ENCODE measurements at regions not wholly inside any gene's neighbourhood (a gene's known extent, or its start where the extent isn't known, plus 50 kb on each side); places are given as distances from the start of the nearest gene placed in this dataset.

- H3K79me2 ChIP-seq (ENCODE audit: insufficient read depth, low read length): no peaks in the 10 kb centered on the region
- Mint-ChIP-seq H3K27me3 (ENCODE audit: low read depth, unreplicated experiment) (no peaks in the 10 kb centered on the region), H3K36me3 (ENCODE audit: low read depth, unreplicated experiment) (no peaks in the 10 kb centered on the region), H3K4me1 (ENCODE audit: low read depth, unreplicated experiment) (peaks cover 8% of the 10 kb centered on the region), H3K9me3 (ENCODE audit: unreplicated experiment) (no peaks in the 10 kb centered on the region), H3K27ac (ENCODE audit: unreplicated experiment) (no peak overlapping the region), H3K4me3 (ENCODE audit: unreplicated experiment) (no peak overlapping the region)
- no peaks in the 10 kb centered on the region for H3K9me3 ChIP-seq (ENCODE audit: insufficient read depth, low read depth, low read length)
- no peaks in the 10 kb centered on the region for H4K20me1 ChIP-seq (ENCODE audit: insufficient read depth, low read length)
- no peaks in the 10 kb centered on the region for H3K27me3 ChIP-seq (ENCODE audit: insufficient read depth, low read length)
- no peak for TF ChIP-seq EZH2 (IDR thresholded peaks at IDR 0.05; ENCODE audit: insufficient read depth, low read length)
- TF ChIP-seq CTCF (IDR thresholded peaks at IDR 0.05; ENCODE audit: insufficient read depth, low read depth, low read length): no peak
- H3K4me2 ChIP-seq (ENCODE audit: low read length): no peak overlapping the region
- no peak overlapping the region for H3K27ac ChIP-seq (ENCODE audit: low read depth, low read length)
- FAIRE-seq (no peak), DNase-seq (ENCODE audit: low read depth) (peak; percentile 55)
- no peak overlapping the region for H2AFZ ChIP-seq (ENCODE audit: low read depth, low read length)
- H3K4me1 ChIP-seq (ENCODE audit: insufficient read depth, low read length): no peaks in the 10 kb centered on the region
- H3K4me3 ChIP-seq (ENCODE audit: insufficient read depth, low read depth, low read length): no peak overlapping the region
- H3K9ac ChIP-seq (ENCODE audit: low read length): no peak overlapping the region
- no peaks in the 10 kb centered on the region for H3K36me3 ChIP-seq (ENCODE audit: insufficient read depth, low read length)
Observed at GRCh38 chr11:26806219-26806618, 84.4 kb upstream of the SLC5A12 start.

- Mint-ChIP-seq H3K9me3 (ENCODE audit: unreplicated experiment) (peaks cover 24% of the 10 kb centered on the region), H3K4me1 (ENCODE audit: low read depth, unreplicated experiment) (no peaks in the 10 kb centered on the region), H3K4me3 (ENCODE audit: unreplicated experiment) (no peak overlapping the region), H3K36me3 (ENCODE audit: low read depth, unreplicated experiment) (peaks cover 6% of the 10 kb centered on the region), H3K27me3 (ENCODE audit: low read depth, unreplicated experiment) (no peaks in the 10 kb centered on the region), H3K27ac (ENCODE audit: unreplicated experiment) (no peak overlapping the region)
- no peaks in the 10 kb centered on the region for H4K20me1 ChIP-seq (ENCODE audit: insufficient read depth, low read length)
- H3K9ac ChIP-seq (ENCODE audit: low read length): no peak overlapping the region
- H3K36me3 ChIP-seq (ENCODE audit: insufficient read depth, low read length): no peaks in the 10 kb centered on the region
- H3K4me2 ChIP-seq (ENCODE audit: low read length): no peak overlapping the region
- H3K27ac ChIP-seq (ENCODE audit: low read depth, low read length): no peak overlapping the region
- H2AFZ ChIP-seq (ENCODE audit: low read depth, low read length): no peak overlapping the region
- no peaks in the 10 kb centered on the region for H3K27me3 ChIP-seq (ENCODE audit: insufficient read depth, low read length)
- H3K9me3 ChIP-seq (ENCODE audit: insufficient read depth, low read depth, low read length): peaks cover 6% of the 10 kb centered on the region
- H3K4me3 ChIP-seq (ENCODE audit: insufficient read depth, low read depth, low read length): no peak overlapping the region
- FAIRE-seq (peak; percentile 58), DNase-seq (ENCODE audit: low read depth) (peak; percentile 91)
- H3K79me2 ChIP-seq (ENCODE audit: insufficient read depth, low read length): no peaks in the 10 kb centered on the region
- no peaks in the 10 kb centered on the region for H3K4me1 ChIP-seq (ENCODE audit: insufficient read depth, low read length)
- no peak for TF ChIP-seq CTCF (IDR thresholded peaks at IDR 0.05; ENCODE audit: insufficient read depth, low read depth, low read length)
Observed at GRCh38 chr11:26820739-26821138, 98.9 kb upstream of the SLC5A12 start.

GRCh38 chr11:26823963-26824362 is 102.1 kb upstream of the SLC5A12 start:
- Histone ChIP-seq H3K79me2 (ENCODE audit: insufficient read depth, low read length) (no peaks in the 10 kb centered on the region), H3K4me3 (ENCODE audit: insufficient read depth, low read depth, low read length) (no peak overlapping the region), H3K27me3 (ENCODE audit: insufficient read depth, low read length) (no peaks in the 10 kb centered on the region), H3K4me2 (ENCODE audit: low read length) (no peak overlapping the region), H3K9me3 (ENCODE audit: insufficient read depth, low read depth, low read length) (peaks cover 6% of the 10 kb centered on the region), H3K27ac (ENCODE audit: low read depth, low read length) (no peak overlapping the region), H3K36me3 (ENCODE audit: insufficient read depth, low read length) (no peaks in the 10 kb centered on the region), H3K9ac (ENCODE audit: low read length) (no peak overlapping the region), H3K4me1 (ENCODE audit: insufficient read depth, low read length) (no peaks in the 10 kb centered on the region), H2AFZ (ENCODE audit: low read depth, low read length) (no peak overlapping the region), H4K20me1 (ENCODE audit: insufficient read depth, low read length) (no peaks in the 10 kb centered on the region)
- TF ChIP-seq CTCF (IDR thresholded peaks at IDR 0.05; ENCODE audit: insufficient read depth, low read depth, low read length): no peak
- no peak for TF ChIP-seq EZH2 (IDR thresholded peaks at IDR 0.05; ENCODE audit: insufficient read depth, low read length)
- FAIRE-seq: no peak
- Mint-ChIP-seq H3K27ac (ENCODE audit: unreplicated experiment) (no peak overlapping the region), H3K9me3 (ENCODE audit: unreplicated experiment) (peaks cover 24% of the 10 kb centered on the region), H3K4me1 (ENCODE audit: low read depth, unreplicated experiment) (no peaks in the 10 kb centered on the region), H3K27me3 (ENCODE audit: low read depth, unreplicated experiment) (no peaks in the 10 kb centered on the region), H3K36me3 (ENCODE audit: low read depth, unreplicated experiment) (peaks cover 6% of the 10 kb centered on the region), H3K4me3 (ENCODE audit: unreplicated experiment) (no peak overlapping the region)
- no peak for DNase-seq (ENCODE audit: low read depth)

All from astrocyte (in vitro differentiated cells and primary cell).